SJCRH30 (cell line): ENCODE measurements at regions not wholly inside any gene's neighbourhood (a gene's known extent, or its start where the extent isn't known, plus 50 kb on each side); places are given as distances from the start of the nearest gene placed in this dataset.

ENCODE experiments used
- DNase-seq, 2 experiments: peaks; one replicate each; pipeline ENCODE4 v3.0.0-alpha.2; 2015 to 2020
- H3K27ac ChIP-seq: fragments of 250-450 bp; sonication (Bioruptor Pico); 2 replicates; pipeline ENCODE4 v1.5.1; 2020; ENCODE audit warnings: mild to moderate bottlenecking, moderate library complexity
- H3K27me3 ChIP-seq: fragments of 250-450 bp; sonication (Bioruptor Pico); 2 replicates; pipeline ENCODE4 v1.5.1; 2020; ENCODE audit warnings: mild to moderate bottlenecking, moderate library complexity
- H3K36me3 ChIP-seq: fragments of 250-450 bp; sonication (Bioruptor Pico); 2 replicates; pipeline ENCODE4 v1.5.1; 2020; ENCODE audit warnings: mild to moderate bottlenecking, moderate library complexity
- H3K4me1 ChIP-seq: fragments of 250-450 bp; sonication (Bioruptor Pico); 2 replicates; pipeline ENCODE4 v1.5.1; 2020; ENCODE audit warnings: mild to moderate bottlenecking, moderate library complexity
- H3K4me3 ChIP-seq: fragments of 250-450 bp; sonication (Bioruptor Pico); 2 replicates; pipeline ENCODE4 v1.5.1; 2020; ENCODE audit warnings: mild to moderate bottlenecking, moderate library complexity
- H3K9me3 ChIP-seq: fragments of 250-450 bp; sonication (Bioruptor Pico); replicated peaks from 2 replicates; pipeline ENCODE4 v1.5.1; 2020; ENCODE audit warnings: mild to moderate bottlenecking, moderate library complexity

- H3K27me3 ChIP-seq: no peaks in the 10 kb centered on the region
- no peaks in the 10 kb centered on the region for H3K9me3 ChIP-seq
- DNase-seq: no peak
- H3K4me3 ChIP-seq: no peak overlapping the region
- H3K4me1 ChIP-seq: no peaks in the 10 kb centered on the region
- no peaks in the 10 kb centered on the region for H3K36me3 ChIP-seq
- H3K27ac ChIP-seq: no peak overlapping the region
Observed at GRCh38 chr4:152028131-152028530, 267.3 kb upstream of the GATB start.

GRCh38 chr4:152024881-152025280, 264.1 kb upstream of the GATB start:
- Histone ChIP-seq H3K9me3 (no peaks in the 10 kb centered on the region), H3K4me3 (no peak overlapping the region), H3K4me1 (no peaks in the 10 kb centered on the region), H3K36me3 (no peaks in the 10 kb centered on the region), H3K27me3 (no peaks in the 10 kb centered on the region), H3K27ac (no peak overlapping the region)
- DNase-seq: no peak

GRCh38 chr4:152023674-152024073, 262.9 kb upstream of the GATB start:
- H3K9me3 ChIP-seq: no peaks in the 10 kb centered on the region
- no peaks in the 10 kb centered on the region for H3K4me1 ChIP-seq
- DNase-seq: no peak
- H3K27me3 ChIP-seq: no peaks in the 10 kb centered on the region
- no peak overlapping the region for H3K27ac ChIP-seq
- H3K4me3 ChIP-seq: no peak overlapping the region
- no peaks in the 10 kb centered on the region for H3K36me3 ChIP-seq

- no peak for DNase-seq
- Histone ChIP-seq H3K4me1 (no peaks in the 10 kb centered on the region), H3K9me3 (no peaks in the 10 kb centered on the region), H3K27ac (no peak overlapping the region), H3K27me3 (no peaks in the 10 kb centered on the region), H3K36me3 (no peaks in the 10 kb centered on the region), H3K4me3 (no peak overlapping the region)
Observed at GRCh38 chr4:152022543-152022942, 261.7 kb upstream of the GATB start.

- Histone ChIP-seq H3K4me1 (no peaks in the 10 kb centered on the region), H3K27ac (no peak overlapping the region), H3K27me3 (no peaks in the 10 kb centered on the region), H3K36me3 (no peaks in the 10 kb centered on the region), H3K4me3 (no peak overlapping the region), H3K9me3 (no peaks in the 10 kb centered on the region)
- no peak for DNase-seq
Observed at GRCh38 chr4:152021788-152022438, 261.1 kb upstream of the GATB start.

- no peaks in the 10 kb centered on the region for H3K36me3 ChIP-seq
- H3K27ac ChIP-seq: no peak overlapping the region
- no peaks in the 10 kb centered on the region for H3K27me3 ChIP-seq
- H3K9me3 ChIP-seq: no peaks in the 10 kb centered on the region
- no peaks in the 10 kb centered on the region for H3K4me1 ChIP-seq
- no peak for DNase-seq
- no peak overlapping the region for H3K4me3 ChIP-seq
Observed at GRCh38 chr4:152020073-152020472, 259.3 kb upstream of the GATB start.

GRCh38 chr4:152016303-152016620, 255.5 kb upstream of the GATB start:
- H3K4me1 ChIP-seq: no peaks in the 10 kb centered on the region
- H3K27me3 ChIP-seq: no peaks in the 10 kb centered on the region
- DNase-seq: no peak
- no peak overlapping the region for H3K4me3 ChIP-seq
- H3K27ac ChIP-seq: no peak overlapping the region
- H3K36me3 ChIP-seq: no peaks in the 10 kb centered on the region
- H3K9me3 ChIP-seq: no peaks in the 10 kb centered on the region

- H3K27me3 ChIP-seq: no peaks in the 10 kb centered on the region
- no peak overlapping the region for H3K27ac ChIP-seq
- no peaks in the 10 kb centered on the region for H3K4me1 ChIP-seq
- H3K36me3 ChIP-seq: no peaks in the 10 kb centered on the region
- H3K4me3 ChIP-seq: no peak overlapping the region
- H3K9me3 ChIP-seq: no peaks in the 10 kb centered on the region
- no peak for DNase-seq
Observed at GRCh38 chr4:152015597-152016302, 254.9 kb upstream of the GATB start.

- H3K27ac ChIP-seq: no peak overlapping the region
- no peaks in the 10 kb centered on the region for H3K36me3 ChIP-seq
Observed at GRCh38 chr4:152014280-152014679, 253.5 kb upstream of the GATB start.

GRCh38 chr4:152011469-152011868, 250.7 kb upstream of the GATB start:
- H3K36me3 ChIP-seq: no peaks in the 10 kb centered on the region
- no peaks in the 10 kb centered on the region for H3K4me1 ChIP-seq
- H3K27me3 ChIP-seq: no peaks in the 10 kb centered on the region
- DNase-seq: no peak
- H3K4me3 ChIP-seq: no peak overlapping the region
- no peak overlapping the region for H3K27ac ChIP-seq
- H3K9me3 ChIP-seq: no peaks in the 10 kb centered on the region

More at GRCh38 chr4:152014280-152014679, 253.5 kb upstream of the GATB start:
- Histone ChIP-seq H3K27me3 (no peaks in the 10 kb centered on the region), H3K9me3 (no peaks in the 10 kb centered on the region), H3K4me1 (no peaks in the 10 kb centered on the region), H3K4me3 (no peak overlapping the region)
- no peak for DNase-seq

- H3K36me3 ChIP-seq: no peaks in the 10 kb centered on the region
- no peaks in the 10 kb centered on the region for H3K9me3 ChIP-seq
- DNase-seq: no peak
- no peak overlapping the region for H3K4me3 ChIP-seq
- H3K27me3 ChIP-seq: no peaks in the 10 kb centered on the region
- no peaks in the 10 kb centered on the region for H3K4me1 ChIP-seq
- H3K27ac ChIP-seq: no peak overlapping the region
Observed at GRCh38 chr4:152010710-152011079, 249.9 kb upstream of the GATB start.

GRCh38 chr4:152009983-152010709, 249.3 kb upstream of the GATB start:
- no peak overlapping the region for H3K27ac ChIP-seq
- H3K4me1 ChIP-seq: no peaks in the 10 kb centered on the region
- no peak for DNase-seq
- no peaks in the 10 kb centered on the region for H3K9me3 ChIP-seq
- H3K27me3 ChIP-seq: no peaks in the 10 kb centered on the region
- H3K4me3 ChIP-seq: no peak overlapping the region
- no peaks in the 10 kb centered on the region for H3K36me3 ChIP-seq

- H3K27ac ChIP-seq: no peak overlapping the region
- no peaks in the 10 kb centered on the region for H3K36me3 ChIP-seq
- no peak for DNase-seq
- H3K4me3 ChIP-seq: no peak overlapping the region
- H3K27me3 ChIP-seq: no peaks in the 10 kb centered on the region
- no peaks in the 10 kb centered on the region for H3K4me1 ChIP-seq
- H3K9me3 ChIP-seq: no peaks in the 10 kb centered on the region
Observed at GRCh38 chr4:152009031-152009670, 248.3 kb upstream of the GATB start.

GRCh38 chr4:152007111-152007510, 246.3 kb upstream of the GATB start:
- H3K4me3 ChIP-seq: no peak overlapping the region
- H3K9me3 ChIP-seq: no peaks in the 10 kb centered on the region
- no peak overlapping the region for H3K27ac ChIP-seq
- H3K27me3 ChIP-seq: no peaks in the 10 kb centered on the region
- H3K4me1 ChIP-seq: no peaks in the 10 kb centered on the region
- H3K36me3 ChIP-seq: no peaks in the 10 kb centered on the region
- DNase-seq: no peak

GRCh38 chr4:152004801-152005200, 244.0 kb upstream of the GATB start:
- Histone ChIP-seq H3K4me3 (no peak overlapping the region), H3K27ac (no peak overlapping the region), H3K4me1 (no peaks in the 10 kb centered on the region), H3K36me3 (no peaks in the 10 kb centered on the region), H3K9me3 (no peaks in the 10 kb centered on the region), H3K27me3 (no peaks in the 10 kb centered on the region)
- DNase-seq: no peak
